Heart right ventricle (tissue), 16 donors: ENCODE measurements at regions not wholly inside any gene's neighbourhood (a gene's known extent, or its start where the extent isn't known, plus 50 kb on each side); places are given as distances from the start of the nearest gene placed in this dataset.
A peak's percentile ranks its signal among the peaks of the same experiment; 100 is the strongest.

ENCODE experiments used
- ATAC-seq, 8 donors: fragments of 200-7000 bp; cut with Tn5 transposase; one replicate each; pipeline ENCODE4 v1.9.1; 2020; ENCODE audit warnings: mild to moderate bottlenecking in 8 of 8, moderate library complexity in 8 of 8, moderate number of reproducible peaks in 1 of 8
- DNase-seq, 2 donors: peaks; one replicate each; pipeline ENCODE4 v3.0.0-alpha.2; 2020
- H3K27ac ChIP-seq, 10 donors: fragments of 200-600 bp; sonication (generic) in 2 of 10; one replicate each; pipeline versions ENCODE4 v1.5.0 to v1.8.0; 2020 to 2022; ENCODE audit warnings: mild to moderate bottlenecking in 3 of 10
- H3K27me3 ChIP-seq, 7 donors: fragments of 200-600 bp; one replicate each; pipeline ENCODE4 v1.8.0; 2021 to 2022; ENCODE audit warnings: mild to moderate bottlenecking in 2 of 7
- H3K36me3 ChIP-seq, 9 donors: fragments of 200-600 bp; sonication (generic) in 1 of 9; one replicate each; pipeline versions ENCODE4 v1.5.0 to v1.8.0; 2020 to 2022; ENCODE audit warnings: mild to moderate bottlenecking in 2 of 9
- H3K4me1 ChIP-seq, 9 donors: fragments of 200-600 bp; sonication (generic) in 1 of 9; one replicate each; pipeline versions ENCODE4 v1.5.0 to v1.8.0; 2020 to 2022; ENCODE audit warnings: mild to moderate bottlenecking in 4 of 9
- H3K4me3 ChIP-seq, 10 donors: fragments of 200-600 bp; sonication (generic) in 2 of 10; one replicate each; pipeline versions ENCODE4 v1.5.0 to v1.8.0; 2020 to 2022; ENCODE audit warnings: mild to moderate bottlenecking in 7 of 10, moderate library complexity in 2 of 10
- H3K9me3 ChIP-seq, 11 donors: fragments of 200-600 bp in 10 of 11; sonication (generic) in 2 of 11; one replicate each; pipeline versions ENCODE4 v1.5.0 to v1.8.0; 2013 to 2022; ENCODE audit warnings: mild to moderate bottlenecking in 2 of 11, control low read depth in 1 of 11, moderate library complexity in 1 of 11
- CTCF ChIP-seq, 9 donors: fragments of 200-600 bp; sonication (generic) in 2 of 9; IDR thresholded peaks; one replicate each; pipeline versions ENCODE4 v1.5.0 to v1.8.0; 2021 to 2022; ENCODE audit warnings: antibody characterized with exemption in 9 of 9, mild to moderate bottlenecking in 5 of 9, moderate library complexity in 1 of 9
- WGBS, 2 donors: extraction: QIAGEN DNeasy Blood & Tissue Kit; methylation state at CpG; one replicate each; pipeline ENCODE4 v1.1.7; 2013; ENCODE audit warnings: inconsistent platforms in 1 of 2; 5-methylcytosine and 5-hydroxymethylcytosine counted together
- intact Hi-C, 10 donors: fragments of 100-400 bp; cut with DNase I; formaldehyde crosslinking; loops; one replicate each; pipeline versions ENCODE4 v1.11.1 to v1.14.2; 2022
- donor health status: Arrhythmogenic right ventricular cardiomyopathy.
- donor health status: ischemic (EF 13 %, LVEDD 7.1; RV severe dilation, severe dysfunction).
- donor health status: healthy with polysubstance abuse.
- donor health status: DM: no; HTN: yes; CAD: no.
- donor health status: DM: no; HTN: no; CAD: no.
- donor health status: ischemic (EF 25% LVEDD 6.9; RV normal size, moderate dysfunction).
- donor health status: ischemic (EF 25% LVEDD 5.7; RV mildly dilated, moderate dysfunction).
- donor health status: healthy.
- donor health status: DM: yes; HTN: yes; CAD: no.
- donor health status: Ischemic cardiomyopathy.
- donor health status: ischemic (EF 35%, LVEDD 5.7; RV mildly dilated, moderate dysfunction).
- donor health status: nonischemic (EF 11% LVEDD 7.7; RV severe dilation, severe dysfunction).
- donor health status: DM: yes; HTN: yes; CAD: no.
- donor health status: PGD.
- donor health status: ischemic (EF 29% LVEDD 5.4; RV normal size, mild dysfunction).
- donor health status: nonischemic (EF 23%, LVEDD 6.1; RV moderate dilation, normal function).

GRCh38 chr6:25112322-25112773, 166.8 kb upstream of the CARMIL1 start:
- Histone ChIP-seq H3K9me3 (no peaks in the 10 kb centered on the region), H3K27me3 (no peaks in the 10 kb centered on the region), H3K27ac (peak overlapping the region in 1 of 10 donors; percentile 3), H3K4me3 (no peak overlapping the region), H3K36me3 (peaks cover 0 to 86% (median 22%) of the 10 kb centered on the region in 9 donors), H3K4me1 (peaks cover 0 to 17% (median 0%) of the 10 kb centered on the region in 9 donors)
- WGBS, 2 donors, result 79 to 87% methylated on average over 4 of the region's 4 CpGs
- intact Hi-C loops, result no loop called here
- no peak for TF ChIP-seq CTCF (IDR thresholded peaks at IDR 0.05)
- DNase-seq (no peak), ATAC-seq (no peak)

- 81 to 82% methylated on average over 4 of the region's 4 CpGs for WGBS, 2 donors
- peaks cover 0 to 84% (median 11%) of the 10 kb centered on the region in 9 donors for H3K36me3 ChIP-seq
These were observed 165.7 kb upstream of the CARMIL1 start for GRCh38 chr6:25113436-25113835.

GRCh38 chr6:25118038-25118437, 161.1 kb upstream of the CARMIL1 start:
- Histone ChIP-seq H3K9me3 (no peaks in the 10 kb centered on the region), H3K36me3 (peaks cover 0 to 47% (median 6%) of the 10 kb centered on the region in 9 donors), H3K4me3 (no peak overlapping the region), H3K4me1 (peaks cover 0 to 50% (median 20%) of the 10 kb centered on the region in 9 donors), H3K27ac (peak overlapping the region in 2 of 10 donors; percentile 0 to 3), H3K27me3 (no peaks in the 10 kb centered on the region)
- intact Hi-C loops, result no loop called here
- WGBS, 2 donors, result 91 to 95% methylated on average over 3 of the region's 3 CpGs
- no peak for ATAC-seq
- TF ChIP-seq CTCF (IDR thresholded peaks at IDR 0.05), result no peak
- DNase-seq, result no peak

More at GRCh38 chr6:25113436-25113835, 165.7 kb upstream of the CARMIL1 start:
- ATAC-seq, result no peak
- Histone ChIP-seq H3K27ac (no peak overlapping the region), H3K9me3 (no peaks in the 10 kb centered on the region), H3K4me1 (peaks cover 0 to 17% (median 0%) of the 10 kb centered on the region in 9 donors), H3K4me3 (no peak overlapping the region), H3K27me3 (no peaks in the 10 kb centered on the region)
- no peak for DNase-seq
- TF ChIP-seq CTCF (IDR thresholded peaks at IDR 0.05), result no peak
- intact Hi-C loops, result no loop called here

GRCh38 chr6:25121186-25121585, 158.0 kb upstream of the CARMIL1 start:
- peaks cover 0 to 52% (median 7%) of the 10 kb centered on the region in 9 donors for H3K36me3 ChIP-seq
- no peak for TF ChIP-seq CTCF (IDR thresholded peaks at IDR 0.05)
- no peak overlapping the region for H3K4me3 ChIP-seq
- peaks cover 0 to 60% (median 21%) of the 10 kb centered on the region in 9 donors for H3K4me1 ChIP-seq
- intact Hi-C loops, result loop anchor here in 1 of 10 donors (5.0 kb wide), 1 partner anchor 34 kb away; no protein-coding TSS in a partner anchor
- DNase-seq (no peak), ATAC-seq (no peak)
- no peaks in the 10 kb centered on the region for H3K27me3 ChIP-seq
- peak overlapping the region in 9 of 10 donors; percentile 36 to 78 (median 72) for H3K27ac ChIP-seq
- no peaks in the 10 kb centered on the region for H3K9me3 ChIP-seq
